ENCODE measurements at regions not wholly inside any gene's neighbourhood (a gene's known extent, or its start where the extent isn't known, plus 50 kb on each side); places are given as distances from the start of the nearest gene placed in this dataset.

- TF ChIP-seq, protein P1, sequence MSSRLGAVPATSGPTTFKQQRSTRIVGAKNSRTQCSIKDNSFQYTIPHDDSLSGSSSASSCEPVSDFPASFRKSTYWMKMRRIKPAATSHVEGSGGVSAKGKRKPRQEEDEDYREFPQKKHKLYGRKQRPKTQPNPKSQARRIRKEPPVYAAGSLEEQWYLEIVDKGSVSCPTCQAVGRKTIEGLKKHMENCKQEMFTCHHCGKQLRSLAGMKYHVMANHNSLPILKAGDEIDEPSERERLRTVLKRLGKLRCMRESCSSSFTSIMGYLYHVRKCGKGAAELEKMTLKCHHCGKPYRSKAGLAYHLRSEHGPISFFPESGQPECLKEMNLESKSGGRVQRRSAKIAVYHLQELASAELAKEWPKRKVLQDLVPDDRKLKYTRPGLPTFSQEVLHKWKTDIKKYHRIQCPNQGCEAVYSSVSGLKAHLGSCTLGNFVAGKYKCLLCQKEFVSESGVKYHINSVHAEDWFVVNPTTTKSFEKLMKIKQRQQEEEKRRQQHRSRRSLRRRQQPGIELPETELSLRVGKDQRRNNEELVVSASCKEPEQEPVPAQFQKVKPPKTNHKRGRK (CRISPR knock-in tag; IDR thresholded peaks at IDR 0.05; ENCODE audit: borderline replicate concordance) = no peak
- TF ChIP-seq ELF4 (CRISPR knock-in tag; IDR thresholded peaks at IDR 0.05; ENCODE audit: low read depth) (no peak), ZNF263 (CRISPR knock-in tag; IDR thresholded peaks at IDR 0.05; ENCODE audit: low read depth) (no peak), USF2 (CRISPR knock-in tag; IDR thresholded peaks at IDR 0.05) (no peak), ATF2 (CRISPR knock-in tag; IDR thresholded peaks at IDR 0.05; ENCODE audit: borderline replicate concordance, low read depth) (no peak), TP53 (CRISPR knock-in tag; IDR thresholded peaks at IDR 0.05) (no peak)
These were observed 260.5 kb downstream of the SAMD5 start (continued) for GRCh38 chr6:147768969-147769368.

GRCh38 chr6:147769496-147770087 is 261.1 kb downstream of the SAMD5 start:
- CTCF ChIA-PET = no interaction called here
- no peak for ATAC-seq

GRCh38 chr6:147770221-147770620 is 261.7 kb downstream of the SAMD5 start:
- no peak for TF ChIP-seq EMX1 (CRISPR knock-in tag; IDR thresholded peaks at IDR 0.05)
- no peak for TF ChIP-seq RORB (CRISPR knock-in tag; IDR thresholded peaks at IDR 0.05)
- TF ChIP-seq, protein P1 (CRISPR knock-in tag; IDR thresholded peaks at IDR 0.05; ENCODE audit: borderline replicate concordance) = no peak
- no peak for TF ChIP-seq IRF1 (CRISPR knock-in tag; IDR thresholded peaks at IDR 0.05)
- no peak for TF ChIP-seq SP1 (CRISPR knock-in tag; conservative IDR thresholded peaks at IDR 0.05)
- TF ChIP-seq JAZF1 (CRISPR knock-in tag; IDR thresholded peaks at IDR 0.05) = no peak
- TF ChIP-seq, protein P2, sequence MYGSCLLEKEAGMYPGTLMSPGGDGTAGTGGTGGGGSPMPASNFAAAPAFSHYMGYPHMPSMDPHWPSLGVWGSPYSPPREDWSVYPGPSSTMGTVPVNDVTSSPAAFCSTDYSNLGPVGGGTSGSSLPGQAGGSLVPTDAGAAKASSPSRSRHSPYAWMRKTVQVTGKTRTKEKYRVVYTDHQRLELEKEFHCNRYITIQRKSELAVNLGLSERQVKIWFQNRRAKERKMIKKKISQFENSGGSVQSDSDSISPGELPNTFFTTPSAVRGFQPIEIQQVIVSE (CRISPR knock-in tag; IDR thresholded peaks at IDR 0.05; ENCODE audit: borderline replicate concordance) = no peak
- TF ChIP-seq, protein P3, sequence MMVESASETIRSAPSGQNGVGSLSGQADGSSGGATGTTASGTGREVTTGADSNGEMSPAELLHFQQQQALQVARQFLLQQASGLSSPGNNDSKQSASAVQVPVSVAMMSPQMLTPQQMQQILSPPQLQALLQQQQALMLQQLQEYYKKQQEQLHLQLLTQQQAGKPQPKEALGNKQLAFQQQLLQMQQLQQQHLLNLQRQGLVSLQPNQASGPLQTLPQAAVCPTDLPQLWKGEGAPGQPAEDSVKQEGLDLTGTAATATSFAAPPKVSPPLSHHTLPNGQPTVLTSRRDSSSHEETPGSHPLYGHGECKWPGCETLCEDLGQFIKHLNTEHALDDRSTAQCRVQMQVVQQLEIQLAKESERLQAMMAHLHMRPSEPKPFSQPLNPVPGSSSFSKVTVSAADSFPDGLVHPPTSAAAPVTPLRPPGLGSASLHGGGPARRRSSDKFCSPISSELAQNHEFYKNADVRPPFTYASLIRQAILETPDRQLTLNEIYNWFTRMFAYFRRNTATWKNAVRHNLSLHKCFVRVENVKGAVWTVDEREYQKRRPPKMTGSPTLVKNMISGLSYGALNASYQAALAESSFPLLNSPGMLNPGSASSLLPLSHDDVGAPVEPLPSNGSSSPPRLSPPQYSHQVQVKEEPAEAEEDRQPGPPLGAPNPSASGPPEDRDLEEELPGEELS (CRISPR knock-in tag; IDR thresholded peaks at IDR 0.05) = no peak
- Mint-ChIP-seq H3K9me3 (peaks cover 8% of the 10 kb centered on the region), H3K27me3 (ENCODE audit: low read depth) (no peaks in the 10 kb centered on the region), H3K4me1 (peaks cover 13% of the 10 kb centered on the region), H3K36me3 (no peaks in the 10 kb centered on the region), H3K4me3 (no peak overlapping the region), H3K27ac (no peak overlapping the region)
- DNase-seq (ENCODE audit: low spot score) (no peak), ATAC-seq (no peak)
- POLR2A ChIA-PET = no interaction called here
- CTCF ChIA-PET = no interaction called here

More at GRCh38 chr6:147769496-147770087, 261.1 kb downstream of the SAMD5 start:
- no peaks in the 10 kb centered on the region for H3K36me3 Mint-ChIP-seq
- peaks cover 8% of the 10 kb centered on the region for H3K9me3 Mint-ChIP-seq
- TF ChIP-seq HMGXB4 (CRISPR knock-in tag; IDR thresholded peaks at IDR 0.05) (no peak), JAZF1 (CRISPR knock-in tag; IDR thresholded peaks at IDR 0.05) (no peak), SOX15 (CRISPR knock-in tag; IDR thresholded peaks at IDR 0.05) (no peak)
- no peak overlapping the region for H3K27ac Mint-ChIP-seq
- H3K27me3 Mint-ChIP-seq (ENCODE audit: low read depth) = no peaks in the 10 kb centered on the region
- POLR2A ChIA-PET = interaction anchor here (0.6 kb wide), 1 partner anchor 263 kb away, joined by 5 read pairs; no protein-coding TSS in a partner anchor
- peaks cover 15% of the 10 kb centered on the region for H3K4me1 Mint-ChIP-seq
- H3K4me3 Mint-ChIP-seq = no peak overlapping the region
- DNase-seq (ENCODE audit: low spot score) = no peak
